Neural cell (in vitro differentiated cells): ENCODE measurements at regions not wholly inside any gene's neighbourhood (a gene's known extent, or its start where the extent isn't known, plus 50 kb on each side); places are given as distances from the start of the nearest gene placed in this dataset.

Source experiments
- RAD21 ChIP-seq: fragments of 450-650 bp; conservative IDR thresholded peaks from 2 replicates; pipeline ENCODE4 v1.6.1; 2014; ENCODE audit warnings: antibody characterized with exemption, mild to moderate bottlenecking, moderate library complexity
- SMC3 ChIP-seq: fragments of 450-650 bp; conservative IDR thresholded peaks from 2 replicates; pipeline ENCODE4 v1.6.1; 2014; ENCODE audit warnings: antibody characterized with exemption, mild to moderate bottlenecking, moderate library complexity; ENCODE audit not compliant: poor library complexity
- TF ChIP-seq, protein P1 (sequence below): fragments of 450-650 bp; IDR thresholded peaks from 2 replicates; pipeline ENCODE4 v1.5.1; 2014; ENCODE audit warnings: antibody characterized with exemption, mild to moderate bottlenecking, moderate library complexity; ENCODE audit not compliant: poor library complexity, severe bottlenecking

DNA sequence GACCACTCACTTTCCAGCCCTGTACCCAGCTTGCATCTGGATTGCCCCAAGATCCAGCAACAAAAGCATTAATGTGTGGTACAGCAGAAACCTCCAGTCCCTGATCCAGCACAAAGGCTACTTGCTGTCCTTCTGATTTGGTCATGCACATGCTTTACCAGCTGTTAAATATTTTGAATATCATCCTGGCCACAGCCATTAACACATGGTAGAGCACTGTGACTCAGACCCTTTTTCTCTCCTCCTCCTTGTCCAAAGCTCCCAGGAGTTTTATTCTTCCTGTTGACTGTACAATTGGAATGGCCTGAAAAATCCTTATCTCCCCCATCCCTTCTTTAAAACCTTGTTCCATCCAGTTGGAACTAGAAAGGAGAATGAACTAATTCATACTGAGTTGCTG is 419.7 kb upstream of the TNP1 start:
- no peak for TF ChIP-seq RAD21
- TF ChIP-seq, protein P1, sequence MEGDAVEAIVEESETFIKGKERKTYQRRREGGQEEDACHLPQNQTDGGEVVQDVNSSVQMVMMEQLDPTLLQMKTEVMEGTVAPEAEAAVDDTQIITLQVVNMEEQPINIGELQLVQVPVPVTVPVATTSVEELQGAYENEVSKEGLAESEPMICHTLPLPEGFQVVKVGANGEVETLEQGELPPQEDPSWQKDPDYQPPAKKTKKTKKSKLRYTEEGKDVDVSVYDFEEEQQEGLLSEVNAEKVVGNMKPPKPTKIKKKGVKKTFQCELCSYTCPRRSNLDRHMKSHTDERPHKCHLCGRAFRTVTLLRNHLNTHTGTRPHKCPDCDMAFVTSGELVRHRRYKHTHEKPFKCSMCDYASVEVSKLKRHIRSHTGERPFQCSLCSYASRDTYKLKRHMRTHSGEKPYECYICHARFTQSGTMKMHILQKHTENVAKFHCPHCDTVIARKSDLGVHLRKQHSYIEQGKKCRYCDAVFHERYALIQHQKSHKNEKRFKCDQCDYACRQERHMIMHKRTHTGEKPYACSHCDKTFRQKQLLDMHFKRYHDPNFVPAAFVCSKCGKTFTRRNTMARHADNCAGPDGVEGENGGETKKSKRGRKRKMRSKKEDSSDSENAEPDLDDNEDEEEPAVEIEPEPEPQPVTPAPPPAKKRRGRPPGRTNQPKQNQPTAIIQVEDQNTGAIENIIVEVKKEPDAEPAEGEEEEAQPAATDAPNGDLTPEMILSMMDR, result no peak
- no peak for TF ChIP-seq SMC3
